Activated CD8-positive, alpha-beta T cell treated with anti-CD3 and anti-CD28 coated beads for 36 hours (primary cell): ENCODE measurements at regions not wholly inside any gene's neighbourhood (a gene's known extent, or its start where the extent isn't known, plus 50 kb on each side); places are given as distances from the start of the nearest gene placed in this dataset.

Experiments
- ATAC-seq: fragments of 200-7000 bp; cut with Tn5 transposase; one replicate; pipeline ENCODE4 v1.10.0; 2021; ENCODE audit warnings: mild to moderate bottlenecking, moderate library complexity
- CTCF ChIA-PET: fragments of 350-600 bp; sonication (Branson Sonifier 250); formaldehyde crosslinking; loops from one replicate; lab custom pipeline; 2021; ENCODE audit warnings: antibody characterized with exemption; lab: Charles Lee
- POLR2A ChIA-PET: fragments of 350-600 bp; sonication (Branson Sonifier 250); formaldehyde crosslinking; loops from one replicate; lab custom pipeline; 2021; ENCODE audit warnings: antibody characterized with exemption; lab: Charles Lee
- DNase-seq: peaks from one replicate; pipeline ENCODE4 v3.0.0-alpha.2; 2020
- H3K27ac Mint-ChIP-seq: one replicate; pipeline ENCODE4 v1.8.0; 2021; ENCODE audit warnings: mild to moderate bottlenecking, mixed read lengths
- H3K27me3 Mint-ChIP-seq: one replicate; pipeline ENCODE4 v1.8.0; 2021; ENCODE audit warnings: mixed read lengths
- H3K36me3 Mint-ChIP-seq: one replicate; pipeline ENCODE4 v1.8.0; 2021; ENCODE audit warnings: low read depth, mixed read lengths
- H3K4me1 Mint-ChIP-seq: one replicate; pipeline ENCODE4 v1.8.0; 2021; ENCODE audit warnings: low read depth, mixed read lengths
- H3K4me3 Mint-ChIP-seq: one replicate; pipeline ENCODE4 v1.8.0; 2021; ENCODE audit warnings: mild to moderate bottlenecking, moderate library complexity, mixed read lengths
- H3K9me3 Mint-ChIP-seq: one replicate; pipeline ENCODE4 v1.8.0; 2021; ENCODE audit warnings: mixed read lengths
- intact Hi-C: fragments of 100-400 bp; cut with micrococcal nuclease; formaldehyde crosslinking; loops from one replicate; pipeline ENCODE4 v1.10.0; 2022
- TF ChIP-seq, protein P1 (sequence below): fragments of 200-600 bp; IDR thresholded peaks from one replicate; pipeline ENCODE4 v1.8.0; 2022; ENCODE audit warnings: antibody characterized with exemption, mild to moderate bottlenecking

DNA sequence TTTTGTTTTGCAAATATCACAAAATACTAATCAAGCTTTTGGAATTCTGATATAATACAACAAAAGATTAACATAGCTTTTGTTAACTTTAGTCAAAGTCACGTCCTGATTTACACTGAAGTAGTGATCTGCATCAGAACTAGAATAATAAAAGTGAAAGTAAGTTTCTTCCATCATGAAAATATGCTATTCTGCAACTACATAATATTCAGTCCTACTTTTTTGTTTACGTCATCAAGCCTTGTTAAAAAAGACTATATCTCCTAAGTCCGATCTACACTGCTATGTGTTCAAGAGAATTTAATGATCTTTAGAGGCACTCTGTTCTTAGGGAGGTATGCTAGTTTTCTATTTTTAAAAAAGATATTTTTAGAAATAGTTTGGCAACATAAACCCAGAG, 330.1 kb downstream of the ARPP21 start:
- CTCF ChIA-PET = interaction anchor here (1.3 kb wide), 1 partner anchor 734 kb away, joined by 3 read pairs; no protein-coding TSS in a partner anchor
- intact Hi-C loops = loop anchor here (10.0 kb wide), 1 partner anchor 735 kb away; no protein-coding TSS in a partner anchor
- ATAC-seq = no peak
- Mint-ChIP-seq H3K4me3 (no peak overlapping the region), H3K27me3 (peaks cover 1% of the 10 kb centered on the region), H3K9me3 (no peaks in the 10 kb centered on the region), H3K27ac (no peak overlapping the region), H3K36me3 (no peaks in the 10 kb centered on the region), H3K4me1 (peaks cover 2% of the 10 kb centered on the region)
- POLR2A ChIA-PET = no interaction called here
- DNase-seq = no peak
- TF ChIP-seq, protein P1, sequence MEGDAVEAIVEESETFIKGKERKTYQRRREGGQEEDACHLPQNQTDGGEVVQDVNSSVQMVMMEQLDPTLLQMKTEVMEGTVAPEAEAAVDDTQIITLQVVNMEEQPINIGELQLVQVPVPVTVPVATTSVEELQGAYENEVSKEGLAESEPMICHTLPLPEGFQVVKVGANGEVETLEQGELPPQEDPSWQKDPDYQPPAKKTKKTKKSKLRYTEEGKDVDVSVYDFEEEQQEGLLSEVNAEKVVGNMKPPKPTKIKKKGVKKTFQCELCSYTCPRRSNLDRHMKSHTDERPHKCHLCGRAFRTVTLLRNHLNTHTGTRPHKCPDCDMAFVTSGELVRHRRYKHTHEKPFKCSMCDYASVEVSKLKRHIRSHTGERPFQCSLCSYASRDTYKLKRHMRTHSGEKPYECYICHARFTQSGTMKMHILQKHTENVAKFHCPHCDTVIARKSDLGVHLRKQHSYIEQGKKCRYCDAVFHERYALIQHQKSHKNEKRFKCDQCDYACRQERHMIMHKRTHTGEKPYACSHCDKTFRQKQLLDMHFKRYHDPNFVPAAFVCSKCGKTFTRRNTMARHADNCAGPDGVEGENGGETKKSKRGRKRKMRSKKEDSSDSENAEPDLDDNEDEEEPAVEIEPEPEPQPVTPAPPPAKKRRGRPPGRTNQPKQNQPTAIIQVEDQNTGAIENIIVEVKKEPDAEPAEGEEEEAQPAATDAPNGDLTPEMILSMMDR = no peak

DNA sequence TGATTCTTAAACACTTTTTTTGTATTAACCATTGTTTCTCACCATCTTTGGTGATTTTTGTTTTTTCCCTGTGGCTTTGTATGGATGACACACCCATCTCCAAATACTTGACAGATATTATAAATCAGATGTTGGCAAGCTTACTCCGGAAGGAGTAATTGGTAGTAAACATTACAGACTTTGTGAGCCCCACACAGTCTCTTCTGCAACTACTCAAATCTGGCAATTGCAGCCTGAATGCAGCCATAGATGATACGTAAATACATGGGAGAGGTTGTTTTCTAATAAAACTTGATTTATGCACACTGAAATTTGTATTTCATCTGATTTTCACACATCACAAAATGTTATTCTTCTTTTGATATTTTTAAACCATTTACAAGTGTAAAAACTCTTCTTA, 331.5 kb downstream of the ARPP21 start:
- ChIA-PET POLR2A (no interaction called here), CTCF (no interaction called here)
- intact Hi-C loops = no loop called here
- no peaks in the 10 kb centered on the region for H3K36me3 Mint-ChIP-seq
- H3K4me1 Mint-ChIP-seq = peaks cover 2% of the 10 kb centered on the region
- no peaks in the 10 kb centered on the region for H3K9me3 Mint-ChIP-seq
- ATAC-seq (no peak), DNase-seq (no peak)
- TF ChIP-seq, protein P1 = no peak
- H3K4me3 Mint-ChIP-seq = no peak overlapping the region
- H3K27me3 Mint-ChIP-seq = peaks cover under 1% of the 10 kb centered on the region
- no peak overlapping the region for H3K27ac Mint-ChIP-seq

DNA sequence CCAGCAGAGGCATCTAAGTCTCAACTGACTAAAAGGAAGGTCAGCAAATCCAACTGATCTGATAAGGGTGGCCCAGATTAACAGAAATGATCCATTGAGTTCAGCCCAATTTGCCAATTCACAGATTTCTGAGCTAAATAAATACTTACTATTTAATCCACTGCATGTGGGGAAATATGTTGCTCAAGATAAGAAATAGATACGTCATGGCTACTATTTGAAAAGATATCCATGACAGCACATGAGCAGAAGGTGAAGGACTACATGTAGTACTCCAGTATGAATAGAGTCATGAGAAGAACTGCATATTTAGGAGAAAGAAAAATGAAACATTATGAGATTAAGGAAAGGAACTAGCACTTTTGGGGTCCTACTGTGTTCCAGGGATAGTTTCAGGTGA, 332.4 kb downstream of the ARPP21 start:
- Mint-ChIP-seq H3K9me3 (no peaks in the 10 kb centered on the region), H3K36me3 (no peaks in the 10 kb centered on the region), H3K4me1 (peaks cover 2% of the 10 kb centered on the region), H3K27me3 (no peaks in the 10 kb centered on the region), H3K27ac (no peak overlapping the region), H3K4me3 (no peak overlapping the region)
- intact Hi-C loops = no loop called here
- POLR2A ChIA-PET = no interaction called here
- DNase-seq (no peak), ATAC-seq (no peak)
- CTCF ChIA-PET = no interaction called here
- TF ChIP-seq, protein P1 = no peak

DNA sequence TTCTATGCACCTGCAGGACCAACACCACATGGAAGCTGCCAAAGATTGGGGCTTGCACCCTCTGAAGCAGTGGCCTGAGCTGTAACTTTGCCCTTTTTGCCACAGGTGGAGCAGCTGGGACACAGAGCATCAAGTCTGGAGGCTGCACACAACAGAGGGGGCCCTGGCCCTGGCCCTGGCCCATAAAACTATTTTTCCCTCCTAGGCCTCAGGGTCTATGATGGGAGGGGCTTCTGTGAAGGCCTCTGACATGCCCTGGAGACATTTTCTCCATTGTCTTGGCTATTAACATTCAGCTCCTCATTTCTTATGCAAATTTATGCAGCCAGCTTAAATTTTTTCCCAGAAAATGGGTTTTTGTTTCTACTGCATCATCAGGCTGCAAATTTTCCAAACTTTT, 335.5 kb downstream of the ARPP21 start:
- Mint-ChIP-seq H3K36me3 (no peaks in the 10 kb centered on the region), H3K27ac (no peak overlapping the region), H3K4me1 (peaks cover 2% of the 10 kb centered on the region), H3K27me3 (no peaks in the 10 kb centered on the region), H3K4me3 (no peak overlapping the region), H3K9me3 (no peaks in the 10 kb centered on the region)
- no peak for DNase-seq
- CTCF ChIA-PET = no interaction called here
- no peak for ATAC-seq
- TF ChIP-seq, protein P1 = no peak
- intact Hi-C loops = no loop called here
- POLR2A ChIA-PET = no interaction called here

DNA sequence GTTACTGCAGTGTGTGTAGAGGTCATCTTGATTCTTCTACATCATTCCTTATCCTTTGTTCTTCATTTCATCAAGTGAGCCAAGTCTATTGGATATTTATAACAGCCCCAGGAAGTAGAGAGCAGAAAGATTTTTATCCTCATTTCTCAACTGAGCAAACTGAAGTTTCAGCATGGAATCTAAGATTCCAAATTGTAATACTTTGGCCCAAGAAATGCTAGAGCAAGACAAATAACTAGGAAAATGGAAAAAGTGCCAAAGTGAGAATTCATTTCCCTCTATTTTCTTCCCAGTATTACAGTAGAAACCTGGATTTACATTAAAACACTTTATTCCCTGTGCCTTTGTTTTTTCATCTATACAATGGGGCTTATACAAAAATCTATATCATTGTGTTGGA, 346.8 kb downstream of the ARPP21 start:
- H3K36me3 Mint-ChIP-seq = no peaks in the 10 kb centered on the region
- H3K4me1 Mint-ChIP-seq = no peaks in the 10 kb centered on the region
- no peak overlapping the region for H3K4me3 Mint-ChIP-seq
- ChIA-PET CTCF (no interaction called here), POLR2A (interaction anchor here (0.6 kb wide), 1 partner anchor 359 kb away, joined by 3 read pairs; no protein-coding TSS in a partner anchor)
- TF ChIP-seq, protein P1 = no peak
- intact Hi-C loops = no loop called here
- DNase-seq = no peak
- no peaks in the 10 kb centered on the region for H3K9me3 Mint-ChIP-seq
- no peaks in the 10 kb centered on the region for H3K27me3 Mint-ChIP-seq
- H3K27ac Mint-ChIP-seq = no peak overlapping the region
- no peak for ATAC-seq
